OCI-LY3 (cell line): ENCODE measurements at regions not wholly inside any gene's neighbourhood (a gene's known extent, or its start where the extent isn't known, plus 50 kb on each side); places are given as distances from the start of the nearest gene placed in this dataset.

Source experiments
- H2AFZ ChIP-seq: fragments of 200-600, 300-600 bp; shearing (Covaris generic); 2 replicates; pipeline ENCODE4 v1.6.0; 2014; ENCODE audit warnings: antibody characterized with exemption, low read depth, low read length
- H3K27ac ChIP-seq: fragments of 200-600, 300-600 bp; sonication (generic); 2 replicates; pipeline ENCODE4 v1.5.1; 2014; ENCODE audit warnings: mild to moderate bottlenecking, low read length, moderate library complexity, mixed read lengths
- H3K27me3 ChIP-seq: fragments of 200-600, 300-600 bp; sonication (generic); 2 replicates; pipeline ENCODE4 v1.6.1; 2014; ENCODE audit warnings: low read depth, low read length, mixed read lengths
- H3K36me3 ChIP-seq: fragments of 200-600, 300-600 bp; sonication (generic); replicated peaks from 2 replicates; pipeline ENCODE3; 2014; ENCODE audit warnings: low read depth, low read length, mixed read lengths
- H3K4me1 ChIP-seq: fragments of 300-600, 200-600 bp; sonication (generic); 2 replicates; pipeline ENCODE4 v1.6.1; 2014; ENCODE audit warnings: low read length, mixed read lengths
- H3K4me2 ChIP-seq: fragments of 200-600, 300-600 bp; sonication (generic); 2 replicates; pipeline ENCODE4 v1.6.1; 2014; ENCODE audit warnings: low read length, mixed read lengths
- H3K4me3 ChIP-seq: fragments of 300-600, 200-600 bp; sonication (generic); 2 replicates; pipeline ENCODE4 v1.5.1; 2014; ENCODE audit warnings: antibody characterized with exemption, mild to moderate bottlenecking, low read length, moderate library complexity
- H3K79me2 ChIP-seq: fragments of 300-600, 200-600 bp; shearing (Covaris generic); 2 replicates; pipeline ENCODE4 v1.6.1; 2014; ENCODE audit warnings: mild to moderate bottlenecking, low read length, mixed read lengths
- H3K9ac ChIP-seq: fragments of 300-600, 200-600 bp; shearing (Covaris generic); 2 replicates; pipeline ENCODE4 v1.6.0; 2014; ENCODE audit warnings: mild to moderate bottlenecking, low read length, moderate library complexity
- H3K9me3 ChIP-seq: fragments of 200-600, 300-600 bp; shearing (Covaris generic); 2 replicates; pipeline ENCODE4 v1.6.1; 2014; ENCODE audit warnings: low read length, mixed read lengths; ENCODE audit not compliant: insufficient read depth
- H4K20me1 ChIP-seq: fragments of 200-600, 300-600 bp; sonication (generic); 2 replicates; pipeline ENCODE4 v1.6.1; 2016; ENCODE audit warnings: low read length, mixed read lengths; ENCODE audit not compliant: insufficient read depth
- EZH2phosphoT487 ChIP-seq: fragments of 200-600 bp; shearing (Covaris generic); IDR thresholded peaks from 2 replicates; pipeline ENCODE4 v1.6.1; 2018; ENCODE audit warnings: antibody characterized with exemption, mixed run types, low read depth
- TF ChIP-seq, protein P1 (sequence below): fragments of 200-600, 300-600 bp; sonication (generic); IDR thresholded peaks from 2 replicates; pipeline ENCODE4 v1.5.1; 2014; ENCODE audit warnings: antibody characterized with exemption, low read length, low read depth

DNA sequence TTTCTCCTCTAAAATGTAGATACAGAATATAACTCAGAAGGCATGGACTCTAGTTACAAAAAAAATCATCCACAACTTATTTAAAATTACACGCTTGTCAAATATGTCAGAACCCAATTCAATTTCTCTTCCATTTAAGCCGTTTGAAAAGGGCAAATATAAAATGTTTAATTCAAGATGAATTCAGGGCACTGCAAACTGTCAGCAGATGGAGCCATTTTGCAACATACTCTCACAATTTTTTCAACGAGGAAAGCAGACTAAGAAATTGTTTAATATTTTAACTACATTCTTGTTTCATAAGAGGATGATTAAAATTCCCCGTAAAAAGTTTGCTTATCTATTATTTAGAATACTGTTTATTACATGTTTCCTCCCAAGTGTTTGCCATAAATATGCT lies 321.3 kb upstream of the CPXCR1 start:
- TF ChIP-seq EZH2phosphoT487: no peak
- TF ChIP-seq, protein P1, sequence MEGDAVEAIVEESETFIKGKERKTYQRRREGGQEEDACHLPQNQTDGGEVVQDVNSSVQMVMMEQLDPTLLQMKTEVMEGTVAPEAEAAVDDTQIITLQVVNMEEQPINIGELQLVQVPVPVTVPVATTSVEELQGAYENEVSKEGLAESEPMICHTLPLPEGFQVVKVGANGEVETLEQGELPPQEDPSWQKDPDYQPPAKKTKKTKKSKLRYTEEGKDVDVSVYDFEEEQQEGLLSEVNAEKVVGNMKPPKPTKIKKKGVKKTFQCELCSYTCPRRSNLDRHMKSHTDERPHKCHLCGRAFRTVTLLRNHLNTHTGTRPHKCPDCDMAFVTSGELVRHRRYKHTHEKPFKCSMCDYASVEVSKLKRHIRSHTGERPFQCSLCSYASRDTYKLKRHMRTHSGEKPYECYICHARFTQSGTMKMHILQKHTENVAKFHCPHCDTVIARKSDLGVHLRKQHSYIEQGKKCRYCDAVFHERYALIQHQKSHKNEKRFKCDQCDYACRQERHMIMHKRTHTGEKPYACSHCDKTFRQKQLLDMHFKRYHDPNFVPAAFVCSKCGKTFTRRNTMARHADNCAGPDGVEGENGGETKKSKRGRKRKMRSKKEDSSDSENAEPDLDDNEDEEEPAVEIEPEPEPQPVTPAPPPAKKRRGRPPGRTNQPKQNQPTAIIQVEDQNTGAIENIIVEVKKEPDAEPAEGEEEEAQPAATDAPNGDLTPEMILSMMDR: peak; percentile 49
- H3K9ac ChIP-seq: no peak overlapping the region
- no peaks in the 10 kb centered on the region for H3K9me3 ChIP-seq
- H3K4me2 ChIP-seq: no peak overlapping the region; the same call in 1 of the 2 replicates
- no peaks in the 10 kb centered on the region for H3K4me1 ChIP-seq
- H2AFZ ChIP-seq: no peak overlapping the region; the same call in 1 of the 2 replicates
- no peaks in the 10 kb centered on the region for H4K20me1 ChIP-seq
- no peaks in the 10 kb centered on the region for H3K36me3 ChIP-seq
- no peak overlapping the region for H3K4me3 ChIP-seq
- no peaks in the 10 kb centered on the region for H3K79me2 ChIP-seq
- no peaks in the 10 kb centered on the region for H3K27me3 ChIP-seq
- H3K27ac ChIP-seq: no peak overlapping the region

- H3K4me1 ChIP-seq: no peaks in the 10 kb centered on the region
Measured at GRCh38 chrX:88437563-88437962, 309.5 kb upstream of the CPXCR1 start.

DNA sequence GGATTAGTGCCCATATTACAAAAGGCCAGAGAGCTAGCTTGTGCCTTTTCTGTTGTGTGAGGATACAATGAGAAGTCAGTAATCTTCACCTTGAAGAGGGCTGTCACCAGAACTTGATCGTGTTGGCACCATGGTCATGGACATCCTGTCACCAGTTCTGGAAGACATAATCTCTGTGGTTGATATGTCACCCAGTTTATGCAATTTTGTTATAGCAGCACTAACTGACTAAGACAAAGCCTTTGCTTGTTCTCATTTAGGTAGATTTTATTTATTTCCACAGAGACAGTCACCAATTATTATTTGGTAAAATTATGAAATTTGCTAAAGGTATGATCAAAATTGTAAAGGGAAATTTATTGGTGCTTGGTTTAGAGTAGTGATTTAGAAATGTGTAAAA lies 308.8 kb upstream of the CPXCR1 start:
- Histone ChIP-seq H4K20me1 (no peaks in the 10 kb centered on the region), H3K9ac (no peak overlapping the region), H3K79me2 (no peaks in the 10 kb centered on the region), H3K9me3 (no peaks in the 10 kb centered on the region), H3K4me2 (no peak overlapping the region), H3K27me3 (no peaks in the 10 kb centered on the region), H3K27ac (no peak overlapping the region), H3K36me3 (no peaks in the 10 kb centered on the region), H3K4me1 (no peaks in the 10 kb centered on the region), H3K4me3 (no peak overlapping the region), H2AFZ (no peak overlapping the region)
- TF ChIP-seq, protein P1: no peak
- no peak for TF ChIP-seq EZH2phosphoT487

More at GRCh38 chrX:88437563-88437962, 309.5 kb upstream of the CPXCR1 start:
- Histone ChIP-seq H3K79me2 (no peaks in the 10 kb centered on the region), H3K4me3 (no peak overlapping the region), H2AFZ (no peak overlapping the region), H3K27ac (no peak overlapping the region), H4K20me1 (no peaks in the 10 kb centered on the region), H3K9me3 (no peaks in the 10 kb centered on the region), H3K36me3 (no peaks in the 10 kb centered on the region), H3K27me3 (no peaks in the 10 kb centered on the region), H3K4me2 (no peak overlapping the region), H3K9ac (no peak overlapping the region)
- TF ChIP-seq, protein P1: no peak

DNA sequence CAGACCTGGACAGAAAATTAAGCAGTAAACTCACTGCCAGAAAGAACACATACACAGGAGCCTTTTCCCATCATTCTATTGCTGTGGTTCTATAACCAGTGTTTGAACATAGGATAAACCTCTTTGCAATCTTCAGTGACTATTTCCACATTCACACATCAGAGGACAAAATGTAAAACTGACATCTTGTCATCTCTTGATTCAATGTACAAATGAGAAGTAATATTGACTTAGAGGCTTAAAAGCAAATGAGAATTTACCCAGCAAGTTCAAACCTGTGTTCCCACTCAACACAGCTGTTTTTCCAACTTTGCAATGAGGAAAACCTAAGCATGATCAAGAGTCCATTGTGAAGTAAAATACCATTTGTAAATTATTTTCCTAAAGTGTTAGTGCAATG lies 307.1 kb upstream of the CPXCR1 start:
- H3K36me3 ChIP-seq: no peaks in the 10 kb centered on the region
- H3K4me1 ChIP-seq: no peaks in the 10 kb centered on the region
- H3K27me3 ChIP-seq: no peaks in the 10 kb centered on the region
- H3K4me3 ChIP-seq: no peak overlapping the region
- no peaks in the 10 kb centered on the region for H4K20me1 ChIP-seq
- TF ChIP-seq EZH2phosphoT487: no peak
- no peaks in the 10 kb centered on the region for H3K9me3 ChIP-seq
- H2AFZ ChIP-seq: no peak overlapping the region
- no peak overlapping the region for H3K27ac ChIP-seq
- no peaks in the 10 kb centered on the region for H3K79me2 ChIP-seq
- H3K4me2 ChIP-seq: no peak overlapping the region
- no peak overlapping the region for H3K9ac ChIP-seq
